ENCODE measurements at regions not wholly inside any gene's neighbourhood (a gene's known extent, or its start where the extent isn't known, plus 50 kb on each side); places are given as distances from the start of the nearest gene placed in this dataset.

DNA sequence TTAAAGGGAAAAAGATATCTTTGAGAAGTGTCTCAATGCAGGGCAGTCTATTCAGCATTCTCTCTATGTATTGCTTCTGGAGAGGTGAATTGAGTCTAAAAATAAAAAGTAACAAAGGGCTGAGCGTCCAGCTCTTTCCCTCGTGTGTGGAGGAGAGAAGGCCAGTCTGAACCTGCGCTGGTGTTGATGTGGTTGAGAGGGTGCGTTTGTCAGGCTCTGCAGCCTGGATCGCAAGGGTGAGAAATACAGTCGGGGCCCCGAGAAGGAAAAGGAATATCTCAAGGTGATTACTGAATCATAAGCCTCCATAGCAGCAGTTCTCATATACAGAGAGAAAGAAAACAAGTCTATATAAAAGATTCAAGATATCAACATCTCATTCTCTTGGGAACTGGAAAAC lies 494.1 kb upstream of the MDFIC2 start:
- no peak for TF ChIP-seq EZH2 (IDR thresholded peaks at IDR 0.05; ENCODE audit: borderline replicate concordance, low read length)
- no peak for TF ChIP-seq CTCF (conservative IDR thresholded peaks at IDR 0.05 in 1 of 2, IDR thresholded peaks at IDR 0.05 in 1 of 2; ENCODE audit: extremely low read depth in 1 of 2, insufficient read depth in 1 of 2, low read depth in 1 of 2, low read length in 2 of 2)

Measured in mammary epithelial cell (primary cell).